HEK293 (cell line): ENCODE measurements at regions not wholly inside any gene's neighbourhood (a gene's known extent, or its start where the extent isn't known, plus 50 kb on each side); places are given as distances from the start of the nearest gene placed in this dataset.
A peak's percentile ranks its signal among the peaks of the same experiment; 100 is the strongest.

ENCODE experiments used
- CTCF ChIA-PET: fragments of 350-600 bp; formaldehyde crosslinking; extraction: SDS; loops from one replicate; lab custom pipeline; 2021; ENCODE audit warnings: antibody characterized with exemption; lab: Yijun Ruan, JAX
- POLR2A ChIA-PET: fragments of 300-600 bp; formaldehyde crosslinking; extraction: SDS; loops from one replicate; lab custom pipeline; 2020; ENCODE audit warnings: antibody characterized with exemption, inconsistent platforms; lab: Yijun Ruan, JAX
- H3K27ac ChIP-seq: fragments of 200-500 bp; sonication (Bioruptor generic); 2 replicates; pipeline ENCODE4 v1.5.1; 2014; ENCODE audit warnings: low read depth, low read length, control low read depth, inconsistent platforms; ENCODE audit errors: extremely low read depth
- H3K36me3 ChIP-seq, 2 experiments: fragments of 200-500 bp in 1 of 2; sonication (Bioruptor generic) in 1 of 2; 1 replicate in 1 of 2; 2 replicates in 1 of 2; pipeline ENCODE4 v1.5.1; 2014 to 2017; ENCODE audit warnings: inconsistent platforms in 2 of 2, low read length in 2 of 2; ENCODE audit not compliant: control insufficient read depth in 2 of 2, insufficient read depth in 1 of 2
- H3K4me1 ChIP-seq: fragments of 200-500 bp; sonication (Bioruptor generic); 2 replicates; pipeline ENCODE4 v1.5.1; 2014; ENCODE audit warnings: mild to moderate bottlenecking, low read length, inconsistent platforms; ENCODE audit not compliant: control insufficient read depth, insufficient read depth
- H3K4me3 ChIP-seq: 2 replicates; pipeline ENCODE4 v1.5.1; 2011; ENCODE audit warnings: low read depth, mild to moderate bottlenecking, control low read depth, low read length, moderate library complexity
- H3K9me3 ChIP-seq: fragments of 200-500 bp; sonication (Bioruptor generic); 2 replicates; pipeline ENCODE4 v1.5.1; 2014; ENCODE audit warnings: low read depth, low read length, inconsistent platforms; ENCODE audit not compliant: control insufficient read depth, insufficient read depth
- BCL11A ChIP-seq: fragments of 450-650 bp; formaldehyde crosslinking; IDR thresholded peaks from 2 replicates; pipeline ENCODE4 v1.5.1; 2016; ENCODE audit warnings: low read depth, missing biosample characterization, missing genetic modification characterization
- GFI1B ChIP-seq: fragments of 450-650 bp; formaldehyde crosslinking; IDR thresholded peaks from 2 replicates; pipeline ENCODE4 v1.5.1; 2016; ENCODE audit warnings: missing biosample characterization, missing genetic modification characterization
- OSR2 ChIP-seq: fragments of 450-650 bp; formaldehyde crosslinking; IDR thresholded peaks from 2 replicates; pipeline ENCODE4 v1.5.1; 2016; ENCODE audit warnings: missing biosample characterization, missing genetic modification characterization
- RBAK ChIP-seq: fragments of 450-650 bp; formaldehyde crosslinking; IDR thresholded peaks from 2 replicates; pipeline ENCODE4 v1.5.1; 2016; ENCODE audit warnings: missing biosample characterization, missing genetic modification characterization
- ZBTB21 ChIP-seq: fragments of 450-650 bp; formaldehyde crosslinking; IDR thresholded peaks from 2 replicates; pipeline ENCODE4 v1.5.1; 2017; ENCODE audit warnings: missing biosample characterization, missing genetic modification characterization
- ZBTB8A ChIP-seq: fragments of 450-650 bp; formaldehyde crosslinking; IDR thresholded peaks from 2 replicates; pipeline ENCODE4 v1.5.1; 2016; ENCODE audit warnings: missing biosample characterization, missing genetic modification characterization
- ZFHX2 ChIP-seq: fragments of 450-650 bp; formaldehyde crosslinking; conservative IDR thresholded peaks from 2 replicates; pipeline ENCODE4 v1.5.1; 2016; ENCODE audit warnings: missing biosample characterization, missing genetic modification characterization
- ZFP3 ChIP-seq: fragments of 450-650 bp; formaldehyde crosslinking; IDR thresholded peaks from 2 replicates; pipeline ENCODE4 v1.5.1; 2016; ENCODE audit warnings: low read depth, missing biosample characterization, missing genetic modification characterization
- ZIC2 ChIP-seq: fragments of 450-650 bp; formaldehyde crosslinking; IDR thresholded peaks from 2 replicates; pipeline ENCODE4 v1.5.1; 2016; ENCODE audit warnings: missing biosample characterization, missing genetic modification characterization
- ZNF174 ChIP-seq: fragments of 450-650 bp; formaldehyde crosslinking; IDR thresholded peaks from 2 replicates; pipeline ENCODE4 v1.5.0; 2017; ENCODE audit warnings: missing biosample characterization, mild to moderate bottlenecking, missing genetic modification characterization
- ZNF560 ChIP-seq: fragments of 450-650 bp; formaldehyde crosslinking; IDR thresholded peaks from 2 replicates; pipeline ENCODE4 v1.5.1; 2017; ENCODE audit warnings: missing biosample characterization, missing genetic modification characterization, borderline replicate concordance
- ZNF610 ChIP-seq: fragments of 450-650 bp; formaldehyde crosslinking; IDR thresholded peaks from 2 replicates; pipeline ENCODE4 v1.5.1; 2016; ENCODE audit warnings: missing biosample characterization, missing genetic modification characterization, borderline replicate concordance
- ZNF701 ChIP-seq: fragments of 450-650 bp; formaldehyde crosslinking; IDR thresholded peaks from 2 replicates; pipeline ENCODE4 v1.5.1; 2016; ENCODE audit warnings: missing biosample characterization, missing genetic modification characterization
- ZNF76 ChIP-seq: fragments of 450-650 bp; formaldehyde crosslinking; IDR thresholded peaks from 2 replicates; pipeline ENCODE4; 2016; ENCODE audit warnings: low read depth, missing biosample characterization, missing genetic modification characterization, borderline replicate concordance
- ZSCAN16 ChIP-seq: fragments of 450-650 bp; formaldehyde crosslinking; IDR thresholded peaks from 2 replicates; pipeline ENCODE4 v1.5.1; 2016; ENCODE audit warnings: missing biosample characterization, missing genetic modification characterization
- TF ChIP-seq, protein P1 (sequence below): fragments of 450-650 bp; formaldehyde crosslinking; IDR thresholded peaks from 2 replicates; pipeline ENCODE4 v1.5.1; 2016; ENCODE audit warnings: missing biosample characterization, missing genetic modification characterization
- TF ChIP-seq, protein P2 (sequence below): fragments of 450-650 bp; formaldehyde crosslinking; conservative IDR thresholded peaks from 2 replicates; pipeline ENCODE4 v1.5.1; 2016; ENCODE audit warnings: low read depth, missing biosample characterization, missing genetic modification characterization
- TF ChIP-seq, protein P3 (sequence below): fragments of 450-650 bp; formaldehyde crosslinking; IDR thresholded peaks from 2 replicates; pipeline ENCODE4 v1.5.1; 2016; ENCODE audit warnings: missing biosample characterization, missing genetic modification characterization
- TF ChIP-seq, protein P4 (sequence below): fragments of 450-650 bp; formaldehyde crosslinking; IDR thresholded peaks from 2 replicates; pipeline ENCODE4 v1.5.1; 2016; ENCODE audit warnings: missing biosample characterization, missing genetic modification characterization
- TF ChIP-seq, protein P5 (sequence below): fragments of 450-650 bp; formaldehyde crosslinking; IDR thresholded peaks from 2 replicates; pipeline ENCODE4 v1.5.1; 2016; ENCODE audit warnings: missing biosample characterization, missing genetic modification characterization
- TF ChIP-seq, protein P6 (sequence below): fragments of 450-650 bp; formaldehyde crosslinking; IDR thresholded peaks from 2 replicates; pipeline ENCODE4 v1.5.1; 2016; ENCODE audit warnings: missing biosample characterization, missing genetic modification characterization

DNA sequence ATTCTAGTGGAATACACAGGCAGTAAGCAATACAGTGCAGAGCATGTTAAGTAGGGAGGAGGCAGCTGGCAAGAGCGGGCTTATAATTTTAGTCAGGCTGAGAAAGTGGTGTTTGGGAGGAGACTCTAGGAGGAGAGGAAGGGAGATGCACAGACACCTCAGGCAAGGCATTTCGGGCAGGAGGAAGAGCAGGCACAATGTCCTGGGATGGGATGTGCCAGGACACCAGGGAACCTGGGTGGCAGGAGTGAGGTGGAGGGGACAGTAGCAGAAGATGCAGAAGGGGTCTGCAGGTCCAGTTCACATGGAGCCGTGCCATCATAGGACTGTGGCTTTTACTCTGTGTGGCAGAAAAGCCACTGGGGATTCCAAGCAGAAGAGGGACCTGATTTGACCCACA, 143.7 kb upstream of the FSTL4 start:
- no peak for TF ChIP-seq ZIC2 (tag by site-specific recombination)
- TF ChIP-seq ZNF560 (tag by site-specific recombination) = no peak
- no peak for TF ChIP-seq ZFP3 (tag by site-specific recombination)
- TF ChIP-seq, protein P1, sequence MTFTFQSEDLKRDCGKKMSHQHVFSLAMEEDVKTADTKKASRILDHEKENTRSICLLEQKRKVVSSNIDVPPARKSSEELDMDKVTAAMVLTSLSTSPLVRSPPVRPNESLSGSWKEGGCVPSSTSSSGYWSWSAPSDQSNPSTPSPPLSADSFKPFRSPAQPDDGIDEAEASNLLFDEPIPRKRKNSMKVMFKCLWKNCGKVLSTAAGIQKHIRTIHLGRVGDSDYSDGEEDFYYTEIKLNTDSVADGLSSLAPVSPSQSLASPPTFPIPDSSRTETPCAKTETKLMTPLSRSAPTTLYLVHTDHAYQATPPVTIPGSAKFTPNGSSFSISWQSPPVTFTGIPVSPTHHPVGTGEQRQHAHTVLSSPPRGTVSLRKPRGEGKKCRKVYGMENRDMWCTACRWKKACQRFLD (tag by site-specific recombination) = no peak
- TF ChIP-seq, protein P2, sequence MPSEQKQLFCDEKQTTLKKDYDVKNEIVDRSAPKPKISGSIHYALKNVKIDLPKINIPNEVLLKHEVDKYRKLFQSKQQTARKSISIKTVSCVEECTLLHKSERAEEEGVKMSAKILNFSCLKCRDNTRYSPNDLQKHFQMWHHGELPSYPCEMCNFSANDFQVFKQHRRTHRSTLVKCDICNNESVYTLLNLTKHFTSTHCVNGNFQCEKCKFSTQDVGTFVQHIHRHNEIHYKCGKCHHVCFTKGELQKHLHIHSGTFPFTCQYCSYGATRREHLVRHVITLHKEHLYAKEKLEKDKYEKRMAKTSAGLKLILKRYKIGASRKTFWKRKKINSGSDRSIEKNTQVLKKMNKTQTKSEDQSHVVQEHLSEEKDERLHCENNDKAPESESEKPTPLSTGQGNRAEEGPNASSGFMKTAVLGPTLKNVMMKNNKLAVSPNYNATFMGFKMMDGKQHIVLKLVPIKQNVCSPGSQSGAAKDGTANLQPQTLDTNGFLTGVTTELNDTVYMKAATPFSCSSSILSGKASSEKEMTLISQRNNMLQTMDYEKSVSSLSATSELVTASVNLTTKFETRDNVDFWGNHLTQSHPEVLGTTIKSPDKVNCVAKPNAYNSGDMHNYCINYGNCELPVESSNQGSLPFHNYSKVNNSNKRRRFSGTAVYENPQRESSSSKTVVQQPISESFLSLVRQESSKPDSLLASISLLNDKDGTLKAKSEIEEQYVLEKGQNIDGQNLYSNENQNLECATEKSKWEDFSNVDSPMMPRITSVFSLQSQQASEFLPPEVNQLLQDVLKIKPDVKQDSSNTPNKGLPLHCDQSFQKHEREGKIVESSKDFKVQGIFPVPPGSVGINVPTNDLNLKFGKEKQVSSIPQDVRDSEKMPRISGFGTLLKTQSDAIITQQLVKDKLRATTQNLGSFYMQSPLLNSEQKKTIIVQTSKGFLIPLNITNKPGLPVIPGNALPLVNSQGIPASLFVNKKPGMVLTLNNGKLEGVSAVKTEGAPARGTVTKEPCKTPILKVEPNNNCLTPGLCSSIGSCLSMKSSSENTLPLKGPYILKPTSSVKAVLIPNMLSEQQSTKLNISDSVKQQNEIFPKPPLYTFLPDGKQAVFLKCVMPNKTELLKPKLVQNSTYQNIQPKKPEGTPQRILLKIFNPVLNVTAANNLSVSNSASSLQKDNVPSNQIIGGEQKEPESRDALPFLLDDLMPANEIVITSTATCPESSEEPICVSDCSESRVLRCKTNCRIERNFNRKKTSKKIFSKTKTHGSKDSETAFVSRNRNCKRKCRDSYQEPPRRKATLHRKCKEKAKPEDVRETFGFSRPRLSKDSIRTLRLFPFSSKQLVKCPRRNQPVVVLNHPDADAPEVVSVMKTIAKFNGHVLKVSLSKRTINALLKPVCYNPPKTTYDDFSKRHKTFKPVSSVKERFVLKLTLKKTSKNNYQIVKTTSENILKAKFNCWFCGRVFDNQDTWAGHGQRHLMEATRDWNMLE (tag by site-specific recombination) = no peak
- TF ChIP-seq BCL11A (tag by site-specific recombination) = no peak
- TF ChIP-seq, protein P3, sequence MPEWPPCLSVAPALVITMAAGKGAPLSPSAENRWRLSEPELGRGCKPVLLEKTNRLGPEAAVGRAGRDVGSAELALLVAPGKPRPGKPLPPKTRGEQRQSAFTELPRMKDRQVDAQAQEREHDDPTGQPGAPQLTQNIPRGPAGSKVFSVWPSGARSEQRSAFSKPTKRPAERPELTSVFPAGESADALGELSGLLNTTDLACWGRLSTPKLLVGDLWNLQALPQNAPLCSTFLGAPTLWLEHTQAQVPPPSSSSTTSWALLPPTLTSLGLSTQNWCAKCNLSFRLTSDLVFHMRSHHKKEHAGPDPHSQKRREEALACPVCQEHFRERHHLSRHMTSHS (tag by site-specific recombination) = no peak
- TF ChIP-seq, protein P4, sequence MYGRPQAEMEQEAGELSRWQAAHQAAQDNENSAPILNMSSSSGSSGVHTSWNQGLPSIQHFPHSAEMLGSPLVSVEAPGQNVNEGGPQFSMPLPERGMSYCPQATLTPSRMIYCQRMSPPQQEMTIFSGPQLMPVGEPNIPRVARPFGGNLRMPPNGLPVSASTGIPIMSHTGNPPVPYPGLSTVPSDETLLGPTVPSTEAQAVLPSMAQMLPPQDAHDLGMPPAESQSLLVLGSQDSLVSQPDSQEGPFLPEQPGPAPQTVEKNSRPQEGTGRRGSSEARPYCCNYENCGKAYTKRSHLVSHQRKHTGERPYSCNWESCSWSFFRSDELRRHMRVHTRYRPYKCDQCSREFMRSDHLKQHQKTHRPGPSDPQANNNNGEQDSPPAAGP (tag by site-specific recombination) = no peak
- no peak for TF ChIP-seq RBAK (tag by site-specific recombination)
- TF ChIP-seq ZNF610 (tag by site-specific recombination) = no peak
- TF ChIP-seq ZSCAN16 (tag by site-specific recombination) = no peak
- TF ChIP-seq ZNF174 = no peak
- Histone ChIP-seq H3K27ac (no peak overlapping the region), H3K9me3 (no peaks in the 10 kb centered on the region), H3K36me3 (no peaks in the 10 kb centered on the region), H3K4me3 (no peak overlapping the region), H3K4me1 (no peaks in the 10 kb centered on the region)
- ChIA-PET CTCF (interaction anchor here (0.5 to 4.7 kb wide), 7 partner anchors 73 to 779 kb away, joined by 3 to 31 read pairs (median 5); no protein-coding TSS in a partner anchor), POLR2A (no interaction called here)

DNA sequence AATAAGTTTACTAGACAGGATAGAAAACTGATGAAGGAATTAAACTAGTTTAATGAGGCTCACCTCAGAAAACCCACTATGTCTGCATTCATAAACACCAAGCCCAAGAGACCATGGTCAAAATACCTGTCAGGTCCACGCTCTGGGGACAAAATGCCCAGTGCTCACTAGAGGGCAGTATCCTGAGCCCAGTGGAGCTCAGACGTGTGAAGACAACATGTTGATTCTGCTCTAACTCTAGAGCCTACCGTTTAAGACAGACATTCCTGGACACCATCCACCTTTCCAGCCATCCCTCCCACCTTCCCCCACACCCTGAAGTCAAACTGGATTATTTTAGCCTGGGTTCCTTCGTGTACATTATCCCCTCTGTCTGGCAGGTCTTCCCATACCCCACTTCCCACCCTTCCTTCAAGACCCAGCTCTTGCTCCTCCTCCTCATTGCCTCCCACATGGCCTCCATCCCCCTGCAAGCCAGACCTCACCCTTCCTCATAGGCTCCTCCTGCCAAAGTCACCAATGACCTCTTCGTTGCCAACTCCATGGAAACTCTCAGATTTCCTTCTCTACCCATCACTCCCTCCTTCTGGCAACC, 142.3 kb upstream of the FSTL4 start:
- H3K4me1 ChIP-seq = no peaks in the 10 kb centered on the region
- H3K27ac ChIP-seq = no peak overlapping the region
- no peaks in the 10 kb centered on the region for H3K36me3 ChIP-seq
- CTCF ChIA-PET = interaction anchor here (0.7 to 4.7 kb wide), 21 partner anchors 8 to 358 kb away, joined by 3 to 31 read pairs (median 4); no protein-coding TSS in a partner anchor
- no peak overlapping the region for H3K4me3 ChIP-seq
- POLR2A ChIA-PET = no interaction called here
- no peaks in the 10 kb centered on the region for H3K9me3 ChIP-seq
- TF ChIP-seq ZFHX2 (tag by site-specific recombination) (peak; percentile 69), OSR2 (no peak), ZNF76 (tag by site-specific recombination) (no peak), ZBTB21 (tag by site-specific recombination) (no peak), ZBTB8A (tag by site-specific recombination) (no peak), ZNF701 (tag by site-specific recombination) (no peak), GFI1B (tag by site-specific recombination) (no peak)
- TF ChIP-seq, protein P5, sequence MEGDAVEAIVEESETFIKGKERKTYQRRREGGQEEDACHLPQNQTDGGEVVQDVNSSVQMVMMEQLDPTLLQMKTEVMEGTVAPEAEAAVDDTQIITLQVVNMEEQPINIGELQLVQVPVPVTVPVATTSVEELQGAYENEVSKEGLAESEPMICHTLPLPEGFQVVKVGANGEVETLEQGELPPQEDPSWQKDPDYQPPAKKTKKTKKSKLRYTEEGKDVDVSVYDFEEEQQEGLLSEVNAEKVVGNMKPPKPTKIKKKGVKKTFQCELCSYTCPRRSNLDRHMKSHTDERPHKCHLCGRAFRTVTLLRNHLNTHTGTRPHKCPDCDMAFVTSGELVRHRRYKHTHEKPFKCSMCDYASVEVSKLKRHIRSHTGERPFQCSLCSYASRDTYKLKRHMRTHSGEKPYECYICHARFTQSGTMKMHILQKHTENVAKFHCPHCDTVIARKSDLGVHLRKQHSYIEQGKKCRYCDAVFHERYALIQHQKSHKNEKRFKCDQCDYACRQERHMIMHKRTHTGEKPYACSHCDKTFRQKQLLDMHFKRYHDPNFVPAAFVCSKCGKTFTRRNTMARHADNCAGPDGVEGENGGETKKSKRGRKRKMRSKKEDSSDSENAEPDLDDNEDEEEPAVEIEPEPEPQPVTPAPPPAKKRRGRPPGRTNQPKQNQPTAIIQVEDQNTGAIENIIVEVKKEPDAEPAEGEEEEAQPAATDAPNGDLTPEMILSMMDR = peak; percentile 59
- TF ChIP-seq, protein P6, sequence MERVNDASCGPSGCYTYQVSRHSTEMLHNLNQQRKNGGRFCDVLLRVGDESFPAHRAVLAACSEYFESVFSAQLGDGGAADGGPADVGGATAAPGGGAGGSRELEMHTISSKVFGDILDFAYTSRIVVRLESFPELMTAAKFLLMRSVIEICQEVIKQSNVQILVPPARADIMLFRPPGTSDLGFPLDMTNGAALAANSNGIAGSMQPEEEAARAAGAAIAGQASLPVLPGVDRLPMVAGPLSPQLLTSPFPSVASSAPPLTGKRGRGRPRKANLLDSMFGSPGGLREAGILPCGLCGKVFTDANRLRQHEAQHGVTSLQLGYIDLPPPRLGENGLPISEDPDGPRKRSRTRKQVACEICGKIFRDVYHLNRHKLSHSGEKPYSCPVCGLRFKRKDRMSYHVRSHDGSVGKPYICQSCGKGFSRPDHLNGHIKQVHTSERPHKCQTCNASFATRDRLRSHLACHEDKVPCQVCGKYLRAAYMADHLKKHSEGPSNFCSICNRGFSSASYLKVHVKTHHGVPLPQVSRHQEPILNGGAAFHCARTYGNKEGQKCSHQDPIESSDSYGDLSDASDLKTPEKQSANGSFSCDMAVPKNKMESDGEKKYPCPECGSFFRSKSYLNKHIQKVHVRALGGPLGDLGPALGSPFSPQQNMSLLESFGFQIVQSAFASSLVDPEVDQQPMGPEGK (tag by site-specific recombination) = no peak
